Nephron progenitor cell (in vitro differentiated cells): ENCODE measurements at regions not wholly inside any gene's neighbourhood (a gene's known extent, or its start where the extent isn't known, plus 50 kb on each side); places are given as distances from the start of the nearest gene placed in this dataset.
A peak's percentile ranks its signal among the peaks of the same experiment; 100 is the strongest.

Experiments used
- DNase-seq: peaks from one replicate; pipeline ENCODE4 v3.0.0; 2021
- H3K27ac Mint-ChIP-seq: 2 replicates; pipeline ENCODE4 v1.8.0; 2021; ENCODE audit warnings: mild to moderate bottlenecking, moderate library complexity, mixed read lengths
- H3K27me3 Mint-ChIP-seq: 2 replicates; pipeline ENCODE4 v1.8.0; 2021; ENCODE audit warnings: mild to moderate bottlenecking, low read depth, mixed read lengths; ENCODE audit not compliant: poor library complexity
- H3K36me3 Mint-ChIP-seq: 2 replicates; pipeline ENCODE4 v1.8.0; 2021; ENCODE audit warnings: low read depth, mixed read lengths
- H3K4me1 Mint-ChIP-seq: 2 replicates; pipeline ENCODE4 v1.8.0; 2021; ENCODE audit warnings: mixed read lengths
- H3K4me3 Mint-ChIP-seq: 2 replicates; pipeline ENCODE4 v1.8.0; 2021; ENCODE audit warnings: mild to moderate bottlenecking, moderate library complexity, mixed read lengths
- H3K9me3 Mint-ChIP-seq: 2 replicates; pipeline ENCODE4 v1.8.0; 2021; ENCODE audit warnings: mild to moderate bottlenecking, moderate library complexity, mixed read lengths
- TF ChIP-seq, protein P1 (sequence below): fragments of 200-600 bp; sonication (generic); IDR thresholded peaks from 2 replicates; pipeline ENCODE4 v1.5.0; 2021; ENCODE audit warnings: antibody characterized with exemption

GRCh38 chr4:56247646-56248045 is 139.6 kb downstream of the AASDH start:
- H3K36me3 Mint-ChIP-seq = peaks cover 15% of the 10 kb centered on the region
- DNase-seq = no peak
- TF ChIP-seq, protein P1, sequence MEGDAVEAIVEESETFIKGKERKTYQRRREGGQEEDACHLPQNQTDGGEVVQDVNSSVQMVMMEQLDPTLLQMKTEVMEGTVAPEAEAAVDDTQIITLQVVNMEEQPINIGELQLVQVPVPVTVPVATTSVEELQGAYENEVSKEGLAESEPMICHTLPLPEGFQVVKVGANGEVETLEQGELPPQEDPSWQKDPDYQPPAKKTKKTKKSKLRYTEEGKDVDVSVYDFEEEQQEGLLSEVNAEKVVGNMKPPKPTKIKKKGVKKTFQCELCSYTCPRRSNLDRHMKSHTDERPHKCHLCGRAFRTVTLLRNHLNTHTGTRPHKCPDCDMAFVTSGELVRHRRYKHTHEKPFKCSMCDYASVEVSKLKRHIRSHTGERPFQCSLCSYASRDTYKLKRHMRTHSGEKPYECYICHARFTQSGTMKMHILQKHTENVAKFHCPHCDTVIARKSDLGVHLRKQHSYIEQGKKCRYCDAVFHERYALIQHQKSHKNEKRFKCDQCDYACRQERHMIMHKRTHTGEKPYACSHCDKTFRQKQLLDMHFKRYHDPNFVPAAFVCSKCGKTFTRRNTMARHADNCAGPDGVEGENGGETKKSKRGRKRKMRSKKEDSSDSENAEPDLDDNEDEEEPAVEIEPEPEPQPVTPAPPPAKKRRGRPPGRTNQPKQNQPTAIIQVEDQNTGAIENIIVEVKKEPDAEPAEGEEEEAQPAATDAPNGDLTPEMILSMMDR = no peak
- peak overlapping the region; percentile 73 for H3K27ac Mint-ChIP-seq
- no peak overlapping the region for H3K4me3 Mint-ChIP-seq
- no peaks in the 10 kb centered on the region for H3K9me3 Mint-ChIP-seq
- H3K4me1 Mint-ChIP-seq = no peaks in the 10 kb centered on the region
- peaks cover 4% of the 10 kb centered on the region for H3K27me3 Mint-ChIP-seq

- no peak overlapping the region for H3K4me3 Mint-ChIP-seq
- H3K9me3 Mint-ChIP-seq = no peaks in the 10 kb centered on the region
- peak overlapping the region; percentile 62 for H3K27ac Mint-ChIP-seq
- TF ChIP-seq, protein P1 = no peak
- H3K36me3 Mint-ChIP-seq = peaks cover 25% of the 10 kb centered on the region
- H3K4me1 Mint-ChIP-seq = peaks cover 10% of the 10 kb centered on the region
- DNase-seq = no peak
- peaks cover 4% of the 10 kb centered on the region for H3K27me3 Mint-ChIP-seq
These were observed 141.1 kb downstream of the AASDH start for GRCh38 chr4:56246233-56246610.

- Mint-ChIP-seq H3K9me3 (no peaks in the 10 kb centered on the region), H3K27me3 (peaks cover 4% of the 10 kb centered on the region), H3K4me1 (peaks cover 15% of the 10 kb centered on the region), H3K27ac (peak overlapping the region; percentile 62), H3K4me3 (no peak overlapping the region), H3K36me3 (peaks cover 25% of the 10 kb centered on the region)
- no peak for DNase-seq
- TF ChIP-seq, protein P1 = no peak
These were observed 141.6 kb downstream of the AASDH start for GRCh38 chr4:56245547-56246232.

GRCh38 chr4:56244681-56245080 is 142.6 kb downstream of the AASDH start:
- H3K9me3 Mint-ChIP-seq = no peaks in the 10 kb centered on the region
- peaks cover 20% of the 10 kb centered on the region for H3K36me3 Mint-ChIP-seq
- H3K27ac Mint-ChIP-seq = no peak overlapping the region
- H3K27me3 Mint-ChIP-seq = peaks cover 4% of the 10 kb centered on the region
- H3K4me1 Mint-ChIP-seq = peaks cover 25% of the 10 kb centered on the region
- H3K4me3 Mint-ChIP-seq = no peak overlapping the region
- no peak for DNase-seq
- TF ChIP-seq, protein P1 = no peak

DNA sequence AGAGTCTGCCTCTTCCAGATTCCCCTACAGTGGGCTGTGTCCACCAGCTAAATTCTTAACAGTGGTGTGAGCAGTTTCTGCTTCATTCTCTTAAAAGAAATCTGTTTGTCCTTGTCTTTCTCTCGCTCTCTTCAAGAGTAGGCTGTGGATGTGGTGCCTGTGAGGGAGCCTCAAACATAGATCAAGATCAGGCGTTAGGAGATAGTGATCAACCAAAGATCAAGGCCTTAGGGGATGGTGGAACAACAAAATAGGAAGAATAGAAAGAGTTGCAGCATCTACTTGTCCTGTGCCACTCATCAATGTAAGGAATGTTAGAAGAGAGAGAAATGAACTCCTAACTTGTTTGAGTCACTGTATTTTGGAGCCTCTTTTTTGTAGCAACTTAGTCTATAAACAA is 144.2 kb downstream of the AASDH start:
- no peaks in the 10 kb centered on the region for H3K9me3 Mint-ChIP-seq
- H3K4me3 Mint-ChIP-seq = no peak overlapping the region
- H3K4me1 Mint-ChIP-seq = peaks cover 31% of the 10 kb centered on the region
- no peak overlapping the region for H3K27ac Mint-ChIP-seq
- H3K36me3 Mint-ChIP-seq = peaks cover 17% of the 10 kb centered on the region
- H3K27me3 Mint-ChIP-seq = peaks cover 4% of the 10 kb centered on the region
- TF ChIP-seq, protein P1 = no peak
- DNase-seq = no peak

- DNase-seq = no peak
- Mint-ChIP-seq H3K27ac (no peak overlapping the region), H3K27me3 (peaks cover 4% of the 10 kb centered on the region), H3K36me3 (peaks cover 11% of the 10 kb centered on the region), H3K4me1 (peaks cover 31% of the 10 kb centered on the region), H3K9me3 (no peaks in the 10 kb centered on the region), H3K4me3 (no peak overlapping the region)
- TF ChIP-seq, protein P1 = no peak
These were observed 145.8 kb downstream of the AASDH start for GRCh38 chr4:56241500-56241899.
